Karpas-422 (cell line): ENCODE measurements at regions not wholly inside any gene's neighbourhood (a gene's known extent, or its start where the extent isn't known, plus 50 kb on each side); places are given as distances from the start of the nearest gene placed in this dataset.

ENCODE experiments used
- DNase-seq: peaks from one replicate; pipeline ENCODE4 v3.0.0-alpha.2; 2015
- H2AFZ ChIP-seq: fragments of 200-600 bp; sonication (generic); 2 replicates; pipeline ENCODE4 v1.6.1; 2014; ENCODE audit warnings: antibody characterized with exemption, low read length, mixed read lengths
- H3K27ac ChIP-seq: fragments of 200-600 bp; sonication (generic); 2 replicates; pipeline ENCODE4 v1.5.1; 2014; ENCODE audit warnings: mild to moderate bottlenecking, low read length, moderate library complexity
- H3K27me3 ChIP-seq: fragments of 200-600 bp; sonication (generic); 2 replicates; pipeline ENCODE4 v1.6.1; 2014; ENCODE audit warnings: low read length, mixed read lengths
- H3K36me3 ChIP-seq: fragments of 200-600 bp; sonication (generic); 2 replicates; pipeline ENCODE4 v1.6.1; 2014; ENCODE audit warnings: low read length, mixed read lengths; ENCODE audit not compliant: insufficient read depth
- H3K4me1 ChIP-seq: fragments of 200-600 bp; sonication (generic); 2 replicates; pipeline ENCODE4 v1.6.1; 2014; ENCODE audit warnings: mild to moderate bottlenecking, low read length, mixed read lengths
- H3K4me2 ChIP-seq: fragments of 200-600 bp; sonication (generic); 2 replicates; pipeline ENCODE4 v1.6.1; 2014; ENCODE audit warnings: low read length, low read depth, mild to moderate bottlenecking; ENCODE audit not compliant: poor library complexity, severe bottlenecking
- H3K4me3 ChIP-seq: fragments of 200-600 bp; sonication (generic); 2 replicates; pipeline ENCODE4 v1.5.1; 2014; ENCODE audit warnings: mild to moderate bottlenecking, antibody characterized with exemption, low read length, mixed read lengths
- H3K79me2 ChIP-seq: fragments of 200-600 bp; sonication (generic); 2 replicates; pipeline ENCODE4 v1.6.1; 2014; ENCODE audit warnings: mild to moderate bottlenecking, low read length, mixed read lengths
- H3K9ac ChIP-seq: fragments of 200-600 bp; sonication (generic); 2 replicates; pipeline ENCODE4 v1.6.0; 2014; ENCODE audit warnings: low read length
- H3K9me2 ChIP-seq: fragments of 200-600 bp; sonication (generic), shearing (Covaris generic); replicated peaks from 2 replicates; pipeline ENCODE4 v1.6.0; 2014; ENCODE audit warnings: mild to moderate bottlenecking, low read length, moderate library complexity; ENCODE audit not compliant: insufficient read depth
- H3K9me3 ChIP-seq: fragments of 300-700, 200-600 bp; sonication (generic); 2 replicates; pipeline ENCODE4 v1.6.1; 2014; ENCODE audit warnings: low read length, mixed read lengths
- H4K20me1 ChIP-seq: fragments of 200-600 bp; sonication (generic); 2 replicates; pipeline ENCODE4 v1.6.1; 2014; ENCODE audit warnings: mild to moderate bottlenecking, antibody characterized with exemption, low read length, low read depth; ENCODE audit not compliant: insufficient read depth

DNA sequence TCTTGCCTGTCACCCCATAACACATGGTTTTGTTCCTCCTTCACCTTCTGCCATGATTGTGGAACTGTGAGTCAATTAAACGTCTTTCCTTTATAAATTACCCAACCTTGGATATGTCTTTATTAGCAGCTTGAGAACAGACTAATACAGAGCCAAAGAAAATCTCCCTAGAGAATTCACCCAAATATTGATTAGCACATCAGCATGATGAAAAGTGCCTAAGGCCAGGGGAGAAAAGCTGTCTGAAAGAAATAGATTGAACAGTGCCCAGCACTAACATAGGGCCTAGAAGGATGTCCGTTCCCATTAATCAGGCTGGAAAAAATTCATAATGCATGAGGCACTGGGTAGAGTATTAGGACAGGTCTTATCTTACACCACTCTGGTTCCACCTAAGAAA lies 111.9 kb upstream of the CALN1 start:
- Histone ChIP-seq H3K36me3 (no peaks in the 10 kb centered on the region), H3K4me2 (no peak overlapping the region), H3K4me3 (no peak overlapping the region), H2AFZ (no peak overlapping the region), H3K4me1 (no peaks in the 10 kb centered on the region), H3K27ac (no peak overlapping the region), H3K9me2 (no peaks in the 10 kb centered on the region), H3K9ac (no peak overlapping the region), H4K20me1 (no peaks in the 10 kb centered on the region), H3K9me3 (no peaks in the 10 kb centered on the region), H3K79me2 (no peaks in the 10 kb centered on the region), H3K27me3 (no peaks in the 10 kb centered on the region)
- no peak for DNase-seq

DNA sequence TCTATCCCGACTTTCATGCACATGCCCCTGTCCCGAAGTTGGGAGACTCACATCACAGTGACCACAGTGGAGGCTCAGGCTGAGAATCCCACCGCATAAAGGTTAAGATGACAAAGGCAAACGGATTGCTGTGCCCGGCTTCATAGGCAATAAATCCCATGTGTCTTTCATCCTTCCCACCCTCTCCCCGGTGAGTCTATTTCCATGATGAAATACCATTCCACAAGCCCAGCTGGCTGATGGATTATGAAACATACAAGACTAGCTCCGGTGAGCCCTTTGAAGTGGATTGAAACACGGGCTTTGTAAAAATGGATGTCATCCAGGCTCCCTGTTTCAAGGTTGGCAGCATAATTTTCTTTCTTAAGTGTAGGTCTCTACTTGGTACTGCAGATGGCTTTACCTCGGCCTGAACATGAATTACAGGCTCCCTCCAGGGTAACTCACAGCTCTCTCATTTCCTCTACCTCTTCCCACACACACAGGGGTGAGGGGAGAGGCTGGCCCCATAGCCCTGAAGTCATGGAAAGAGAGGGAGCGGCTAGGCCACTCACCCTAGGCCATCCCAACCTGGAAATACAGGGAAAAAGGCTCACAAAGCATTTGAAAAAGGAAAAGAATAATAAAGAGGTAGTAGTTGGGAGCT lies 92.0 kb upstream of the CALN1 start:
- Histone ChIP-seq H3K36me3 (no peaks in the 10 kb centered on the region), H3K9me3 (no peaks in the 10 kb centered on the region), H3K79me2 (no peaks in the 10 kb centered on the region), H3K4me1 (no peaks in the 10 kb centered on the region), H3K27ac (no peak overlapping the region), H3K4me2 (no peak overlapping the region), H4K20me1 (no peaks in the 10 kb centered on the region), H2AFZ (no peak overlapping the region), H3K4me3 (no peak overlapping the region), H3K9me2 (no peaks in the 10 kb centered on the region), H3K27me3 (no peaks in the 10 kb centered on the region), H3K9ac (no peak overlapping the region)
- no peak for DNase-seq

DNA sequence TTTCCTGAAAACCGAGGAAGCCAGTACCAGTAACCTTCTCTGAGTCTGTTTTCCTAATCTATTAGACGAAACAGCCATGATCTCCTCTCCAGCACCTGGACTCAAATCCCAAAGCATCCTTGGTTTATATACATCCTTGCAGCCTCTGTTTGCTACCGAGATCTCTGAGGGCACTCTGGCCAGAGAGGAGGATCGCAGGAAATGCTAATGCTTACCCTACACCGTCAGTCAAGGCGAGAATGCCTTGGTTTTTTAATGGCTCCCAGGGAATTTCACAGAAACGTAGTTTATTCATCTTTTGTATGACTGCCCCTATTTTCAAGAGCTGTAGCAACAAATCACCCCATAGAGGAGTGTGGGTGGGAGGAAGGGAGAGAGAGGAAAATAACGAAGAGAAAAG lies 91.5 kb upstream of the CALN1 start:
- H3K4me2 ChIP-seq: no peak overlapping the region
- DNase-seq: no peak

DNA sequence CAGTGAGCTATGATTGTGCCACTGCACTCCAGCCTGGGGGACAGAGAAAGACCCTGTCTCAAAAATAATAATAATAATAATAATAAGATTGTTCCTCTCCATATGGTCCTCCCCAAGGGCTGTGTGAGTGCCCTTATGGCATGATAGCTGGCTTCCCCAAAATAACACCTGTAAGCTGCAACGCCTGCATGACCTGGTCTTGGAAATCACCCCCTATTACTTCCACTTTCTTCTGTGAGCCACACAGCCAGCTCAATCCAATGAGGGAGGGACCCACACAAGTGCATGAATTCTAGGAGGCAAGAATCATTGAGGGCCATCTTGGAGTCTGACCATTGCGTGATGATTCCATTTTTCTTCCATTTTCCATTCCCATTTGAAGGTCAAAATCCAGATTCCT lies 82.7 kb upstream of the CALN1 start:
- Histone ChIP-seq H4K20me1 (no peaks in the 10 kb centered on the region), H3K27me3 (no peaks in the 10 kb centered on the region), H3K36me3 (no peaks in the 10 kb centered on the region), H3K27ac (no peak overlapping the region), H2AFZ (no peak overlapping the region), H3K4me3 (no peak overlapping the region), H3K9ac (no peak overlapping the region), H3K79me2 (no peaks in the 10 kb centered on the region), H3K4me1 (no peaks in the 10 kb centered on the region), H3K4me2 (no peak overlapping the region), H3K9me3 (no peaks in the 10 kb centered on the region), H3K9me2 (no peaks in the 10 kb centered on the region)
- DNase-seq: no peak

More for the DNA sequence above, 91.5 kb upstream of the CALN1 start:
- Histone ChIP-seq H3K4me3 (no peak overlapping the region), H3K36me3 (no peaks in the 10 kb centered on the region), H3K9me3 (no peaks in the 10 kb centered on the region), H3K9me2 (no peaks in the 10 kb centered on the region), H4K20me1 (no peaks in the 10 kb centered on the region), H3K4me1 (no peaks in the 10 kb centered on the region), H2AFZ (no peak overlapping the region), H3K27me3 (no peaks in the 10 kb centered on the region), H3K79me2 (no peaks in the 10 kb centered on the region), H3K27ac (no peak overlapping the region), H3K9ac (no peak overlapping the region)

DNA sequence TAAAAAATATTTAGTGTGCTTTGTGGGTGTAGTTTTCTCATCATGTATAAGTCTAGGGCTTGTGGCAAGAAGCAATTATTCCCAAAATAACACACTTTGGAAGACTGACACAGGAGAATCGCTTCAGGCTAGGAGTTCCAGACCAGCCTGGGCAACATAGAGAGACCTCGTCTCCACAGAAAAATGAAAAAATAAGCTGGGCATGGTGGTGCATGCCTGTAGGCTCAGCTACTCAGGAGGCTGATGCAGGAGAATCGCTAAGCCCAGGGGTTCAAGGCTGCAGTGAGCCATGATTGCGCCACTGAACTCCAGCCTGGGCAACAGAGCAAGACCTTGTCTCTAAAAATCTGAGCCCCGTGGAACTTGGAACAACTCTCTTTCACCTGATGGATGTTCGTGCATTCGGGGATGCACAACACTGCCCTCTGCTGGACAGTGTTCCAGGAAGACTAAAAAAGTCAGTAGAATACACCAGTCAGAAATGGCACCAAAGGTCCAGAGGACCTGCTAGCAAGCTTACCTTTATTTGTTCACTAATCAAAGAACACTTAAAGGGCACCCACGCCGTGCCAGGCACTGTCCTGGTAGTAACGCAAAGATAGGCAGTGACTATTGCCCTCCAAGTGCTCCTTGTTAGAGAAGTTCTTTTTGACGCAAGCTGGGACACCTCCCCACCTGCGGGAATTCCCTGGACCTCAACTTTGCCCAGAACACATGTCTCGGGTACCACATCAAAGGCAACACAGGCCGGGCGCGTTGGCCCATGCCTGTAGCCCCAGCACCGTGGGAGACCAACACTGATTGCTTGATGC lies 81.9 kb upstream of the CALN1 start:
- peak; percentile 82 for DNase-seq
- no peaks in the 10 kb centered on the region for H3K9me2 ChIP-seq
- no peaks in the 10 kb centered on the region for H3K36me3 ChIP-seq
- H3K4me3 ChIP-seq: no peak overlapping the region
- H3K4me1 ChIP-seq: no peaks in the 10 kb centered on the region
- H3K27me3 ChIP-seq: no peaks in the 10 kb centered on the region
- H3K79me2 ChIP-seq: no peaks in the 10 kb centered on the region
- H3K9me3 ChIP-seq: no peaks in the 10 kb centered on the region
- H3K9ac ChIP-seq: no peak overlapping the region
- H4K20me1 ChIP-seq: no peaks in the 10 kb centered on the region
- H3K27ac ChIP-seq: no peak overlapping the region
- no peak overlapping the region for H3K4me2 ChIP-seq
- H2AFZ ChIP-seq: no peak overlapping the region

DNA sequence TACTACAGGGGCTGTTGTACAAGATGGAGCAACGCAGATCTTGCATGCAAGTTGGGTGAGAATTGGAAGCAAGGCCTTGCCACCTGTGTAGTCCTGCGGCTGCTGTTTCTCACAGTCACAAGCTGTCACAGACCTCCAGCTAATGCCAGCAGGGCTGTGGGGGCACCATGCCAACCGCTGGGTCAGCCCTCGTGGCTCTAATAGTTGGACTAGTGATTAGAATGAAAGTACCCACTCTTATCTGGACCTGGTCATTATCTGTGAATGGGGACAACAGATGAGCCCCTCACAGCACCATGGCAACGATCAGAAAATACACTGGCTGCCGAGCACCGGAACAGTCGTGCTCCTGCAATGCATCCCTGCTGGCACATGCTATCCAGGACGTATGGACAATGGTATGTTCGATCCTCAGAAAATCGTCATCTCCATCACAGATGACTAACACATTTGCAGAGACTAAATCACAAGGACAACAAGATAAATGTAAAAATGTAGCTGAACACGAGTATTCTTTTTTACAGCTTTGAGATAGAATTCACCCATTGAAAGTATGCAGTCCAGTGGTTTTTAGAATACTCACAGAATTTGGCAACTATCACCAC lies 80.4 kb upstream of the CALN1 start:
- Histone ChIP-seq H4K20me1 (no peaks in the 10 kb centered on the region), H3K27me3 (no peaks in the 10 kb centered on the region), H3K79me2 (no peaks in the 10 kb centered on the region), H3K9me2 (no peaks in the 10 kb centered on the region), H3K4me1 (no peaks in the 10 kb centered on the region), H2AFZ (no peak overlapping the region), H3K4me3 (no peak overlapping the region), H3K27ac (no peak overlapping the region), H3K9ac (no peak overlapping the region), H3K4me2 (no peak overlapping the region), H3K9me3 (no peaks in the 10 kb centered on the region), H3K36me3 (no peaks in the 10 kb centered on the region)
- no peak for DNase-seq

DNA sequence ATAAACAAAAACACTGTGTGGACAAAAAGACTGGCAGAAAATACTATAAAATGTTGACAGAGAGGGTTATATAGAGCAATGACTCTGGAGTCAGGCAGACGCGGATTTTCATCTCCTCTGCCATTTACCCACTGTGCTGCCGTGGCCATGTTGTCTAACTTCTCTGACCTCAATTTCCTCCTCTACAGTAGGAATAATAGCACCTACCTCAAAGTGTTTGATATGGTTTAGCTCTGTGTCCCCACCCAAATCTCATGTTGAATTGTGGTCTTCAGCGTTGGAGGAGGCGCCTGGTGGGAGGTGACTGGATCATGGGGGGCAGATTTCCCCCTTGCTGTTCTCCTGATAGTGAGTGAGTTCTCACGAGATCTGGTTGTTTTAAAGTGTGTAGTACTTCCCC lies 78.2 kb upstream of the CALN1 start:
- H4K20me1 ChIP-seq: no peaks in the 10 kb centered on the region
- no peaks in the 10 kb centered on the region for H3K27me3 ChIP-seq
- H3K4me3 ChIP-seq: no peak overlapping the region
- H3K27ac ChIP-seq: no peak overlapping the region
- no peaks in the 10 kb centered on the region for H3K9me2 ChIP-seq
- no peak overlapping the region for H2AFZ ChIP-seq
- H3K9me3 ChIP-seq: no peaks in the 10 kb centered on the region
- no peak for DNase-seq
- H3K79me2 ChIP-seq: no peaks in the 10 kb centered on the region
- H3K4me1 ChIP-seq: no peaks in the 10 kb centered on the region
- no peak overlapping the region for H3K9ac ChIP-seq
- H3K4me2 ChIP-seq: no peak overlapping the region
- H3K36me3 ChIP-seq: no peaks in the 10 kb centered on the region

DNA sequence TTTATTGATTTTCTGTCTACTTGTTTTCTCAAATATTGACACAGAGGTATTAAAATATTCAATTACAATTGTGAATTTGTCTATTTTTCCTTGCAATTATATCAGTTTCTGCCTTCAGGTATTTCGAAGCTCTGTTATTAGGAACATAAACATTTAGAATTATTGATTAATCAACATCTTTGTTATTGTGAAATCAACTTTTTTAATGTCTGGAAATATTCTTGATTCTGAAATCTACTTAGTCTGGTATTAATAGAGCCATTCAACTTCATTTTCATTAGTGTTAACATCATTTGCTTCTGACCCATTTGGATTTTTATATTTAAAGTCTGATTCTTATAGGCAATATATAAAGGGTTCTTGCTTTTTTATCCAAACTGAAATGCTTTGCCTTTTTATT lies 69.8 kb upstream of the CALN1 start:
- H3K9ac ChIP-seq: no peak overlapping the region
- H2AFZ ChIP-seq: no peak overlapping the region
- H3K9me2 ChIP-seq: no peaks in the 10 kb centered on the region
- no peaks in the 10 kb centered on the region for H3K4me1 ChIP-seq
- H4K20me1 ChIP-seq: no peaks in the 10 kb centered on the region
- no peaks in the 10 kb centered on the region for H3K27me3 ChIP-seq
- H3K4me3 ChIP-seq: no peak overlapping the region
- H3K36me3 ChIP-seq: no peaks in the 10 kb centered on the region
- no peaks in the 10 kb centered on the region for H3K9me3 ChIP-seq
- H3K79me2 ChIP-seq: no peaks in the 10 kb centered on the region
- no peak overlapping the region for H3K27ac ChIP-seq
- no peak overlapping the region for H3K4me2 ChIP-seq
- no peak for DNase-seq
